GM18511 (cell line): ENCODE measurements at regions not wholly inside any gene's neighbourhood (a gene's known extent, or its start where the extent isn't known, plus 50 kb on each side); places are given as distances from the start of the nearest gene placed in this dataset.

Experiments
- ATAC-seq: cut with Tn5 transposase; IDR thresholded peaks from one replicate; pipeline ENCODE4 v1.9.1; 2021; ENCODE audit warnings: mild to moderate bottlenecking, moderate library complexity; ENCODE audit not compliant: unreplicated experiment

DNA sequence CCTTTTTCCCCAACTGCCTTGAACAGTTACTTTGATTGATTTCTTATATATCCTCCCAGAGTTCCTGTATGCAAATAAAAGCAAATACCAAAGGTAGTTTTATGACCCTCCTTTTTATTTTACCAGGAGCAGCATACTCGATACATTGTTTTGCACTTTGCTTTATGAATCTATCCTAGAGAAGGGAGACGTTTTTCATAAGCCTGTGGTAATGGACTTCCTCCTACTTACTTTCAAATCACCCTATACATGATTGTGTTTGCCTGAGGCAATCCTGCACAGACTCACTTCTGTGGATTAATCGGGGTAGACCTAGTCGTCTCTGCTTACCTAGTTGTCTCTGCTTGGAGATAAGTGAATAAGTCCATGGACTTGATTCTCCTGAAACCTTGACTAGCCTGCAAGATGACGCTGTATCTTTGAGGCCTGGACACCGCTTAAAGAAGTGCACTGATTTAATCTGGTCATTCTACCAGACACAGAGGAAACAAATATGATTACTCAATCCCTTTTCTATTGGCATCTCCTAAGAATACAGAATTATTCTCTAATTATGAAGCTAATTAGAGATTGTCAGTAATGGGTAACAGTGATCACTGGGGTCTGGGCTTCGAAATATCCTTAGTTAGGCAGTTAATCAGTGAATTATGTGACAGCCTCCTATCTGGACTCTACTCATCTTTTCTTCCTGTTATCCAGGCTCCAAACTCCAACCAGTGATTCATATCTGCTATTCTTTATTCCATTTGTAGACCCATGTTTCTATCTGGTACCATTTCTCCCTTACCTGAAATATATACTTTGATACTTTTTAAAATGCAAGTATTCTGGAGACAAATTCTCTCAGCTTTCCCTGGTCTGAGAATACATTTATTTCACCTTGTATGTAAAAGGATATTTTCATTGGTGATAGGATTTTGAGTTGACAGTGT lies 447.4 kb upstream of the TRIB2 start:
- no peak for ATAC-seq

DNA sequence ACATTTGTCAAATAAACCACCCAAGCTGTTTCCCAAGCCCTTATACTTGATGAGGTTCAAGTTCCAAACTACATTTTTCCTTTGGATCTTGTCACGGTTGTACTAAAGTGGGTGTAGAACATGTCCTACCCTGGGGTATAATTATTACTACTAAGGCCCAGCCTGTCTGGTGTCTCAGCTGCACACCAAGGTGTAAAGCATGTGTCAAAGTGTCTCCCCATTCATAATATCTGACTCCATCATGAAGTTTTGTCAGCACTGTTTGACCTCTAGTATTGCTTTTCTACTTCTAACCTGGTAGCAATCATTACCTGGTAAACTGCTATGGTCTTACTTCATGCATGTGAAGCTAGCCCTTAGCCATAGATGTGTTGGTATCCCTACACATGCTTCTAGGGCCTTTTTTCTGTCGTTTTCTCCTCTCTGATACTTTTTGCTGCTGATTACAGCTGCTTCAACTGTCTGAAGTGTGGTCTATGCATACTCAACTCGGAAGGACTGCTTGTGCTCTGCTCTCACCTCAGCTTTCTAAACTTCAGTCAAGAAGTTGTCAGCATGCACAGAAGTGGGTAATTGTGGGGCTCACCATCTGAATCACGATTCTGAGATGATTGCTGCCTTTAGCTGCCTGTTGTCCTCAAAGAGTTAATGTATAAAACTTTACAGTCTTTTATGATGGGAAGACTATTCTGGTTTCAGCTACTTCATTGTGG lies 445.7 kb upstream of the TRIB2 start:
- ATAC-seq: no peak

DNA sequence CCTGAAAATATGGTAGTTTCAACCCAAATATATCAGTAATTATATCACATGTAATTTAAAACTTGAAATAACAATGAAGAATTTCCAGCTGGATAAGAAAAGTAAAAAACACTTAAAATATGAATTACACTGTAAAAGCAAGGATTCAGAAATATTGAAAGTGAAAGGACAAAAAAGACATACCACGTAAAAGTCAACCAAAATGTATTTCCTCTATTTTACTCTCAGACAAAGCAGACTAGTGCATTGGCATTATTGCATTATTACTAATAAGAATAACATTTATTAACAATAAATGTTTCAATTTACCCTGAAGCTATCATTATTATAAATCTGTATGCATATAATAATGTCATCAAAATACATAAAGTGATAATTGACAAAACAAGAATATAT lies 445.1 kb upstream of the TRIB2 start:
- no peak for ATAC-seq

DNA sequence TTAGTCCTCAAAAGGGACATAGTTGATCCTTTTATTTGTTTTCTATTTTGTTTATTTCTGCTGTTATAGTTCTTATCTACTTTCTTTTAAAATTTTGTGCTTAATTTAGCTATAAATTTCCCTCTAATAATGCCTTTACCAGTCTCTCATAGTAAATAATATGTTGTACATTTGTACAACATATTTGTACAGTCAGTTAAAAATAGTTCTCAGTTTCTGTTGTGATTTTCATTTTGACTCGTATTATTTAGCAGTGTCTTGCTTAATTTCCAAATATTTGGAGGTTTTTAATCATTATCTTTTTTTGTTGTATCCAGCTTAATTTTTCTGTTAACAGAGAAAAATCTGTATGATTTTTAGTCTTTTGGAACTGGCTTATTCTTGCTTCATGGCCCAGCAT lies 443.6 kb upstream of the TRIB2 start:
- ATAC-seq: peak; percentile 59

DNA sequence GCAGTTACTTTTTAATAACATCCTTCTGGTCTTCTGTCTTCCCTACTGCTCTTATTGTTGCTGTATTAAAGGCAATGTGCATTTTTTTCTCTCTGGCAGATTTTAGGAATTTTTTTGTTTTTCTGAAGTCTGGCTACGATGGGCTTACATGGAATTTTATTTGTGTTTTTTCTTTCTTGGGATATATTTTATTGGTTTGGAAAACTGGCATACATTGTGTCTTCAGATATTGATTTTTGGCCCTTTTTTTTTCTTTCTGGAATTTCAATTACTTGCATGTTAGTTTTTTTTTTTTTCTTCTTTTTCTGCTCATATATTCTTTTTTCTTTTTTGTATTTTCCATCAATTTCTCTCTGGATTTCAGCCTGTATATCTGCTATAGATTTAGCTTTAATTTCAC lies 442.1 kb upstream of the TRIB2 start:
- no peak for ATAC-seq

DNA sequence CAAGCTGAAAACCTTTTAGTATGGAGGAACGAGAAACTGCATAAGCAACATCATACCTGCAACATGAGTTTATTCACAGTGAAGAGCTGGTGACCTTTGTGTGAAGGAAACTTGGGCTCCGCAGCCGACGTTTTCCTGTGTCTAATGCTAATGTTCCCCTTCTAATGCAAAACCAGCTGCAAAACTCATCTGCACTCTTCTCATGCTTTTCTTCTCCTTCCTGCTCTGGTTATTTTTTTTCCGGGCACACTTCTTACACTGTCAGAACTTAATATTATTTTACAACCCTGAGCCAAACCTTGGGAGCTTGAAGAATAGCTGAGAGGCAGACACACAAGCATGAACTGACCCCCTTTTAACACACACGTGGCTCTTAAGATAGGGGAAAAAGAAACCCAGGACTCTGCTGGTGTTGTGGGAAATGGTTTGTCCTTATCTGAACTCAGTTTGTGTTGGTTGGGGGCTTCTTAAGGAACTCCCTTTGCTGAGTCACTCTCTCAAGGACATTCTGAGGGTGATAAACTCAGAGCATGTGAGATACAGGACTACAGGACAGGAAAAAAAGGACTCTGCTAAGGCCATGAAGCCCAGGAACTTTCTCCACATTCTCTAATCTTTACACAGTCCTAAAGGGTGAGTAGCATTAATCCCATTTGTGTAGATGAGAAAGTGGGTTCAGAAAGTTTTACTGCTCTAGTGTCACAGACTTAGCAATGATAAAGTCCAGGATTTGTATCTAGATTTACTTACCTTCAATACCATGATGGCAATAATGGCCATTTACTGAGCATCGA lies 439.3 kb upstream of the TRIB2 start:
- no peak for ATAC-seq

DNA sequence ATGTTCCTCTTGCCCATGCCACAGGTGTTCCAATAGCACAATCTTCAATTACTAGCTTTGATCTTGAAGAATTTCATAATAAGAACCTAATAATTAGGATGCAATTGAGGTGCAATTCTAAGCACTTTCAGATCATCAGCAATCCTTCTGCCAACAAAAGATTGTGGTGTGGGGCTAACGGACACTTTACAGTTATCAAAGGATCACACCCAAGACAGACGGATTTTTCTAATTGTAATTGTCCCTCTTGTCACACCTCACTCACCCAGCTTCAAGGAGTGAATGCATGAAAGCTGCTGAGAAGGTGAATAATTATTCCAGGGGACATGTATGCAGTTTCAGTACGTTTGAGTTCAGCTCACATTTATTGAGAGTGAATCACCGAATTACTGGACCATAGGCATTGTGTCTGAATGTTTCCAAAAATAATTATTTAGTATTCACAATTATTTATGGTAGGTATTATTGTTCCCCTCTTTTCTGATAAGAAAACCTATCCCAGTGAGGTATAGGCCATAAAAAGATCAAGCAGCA lies 438.5 kb upstream of the TRIB2 start:
- ATAC-seq: no peak

DNA sequence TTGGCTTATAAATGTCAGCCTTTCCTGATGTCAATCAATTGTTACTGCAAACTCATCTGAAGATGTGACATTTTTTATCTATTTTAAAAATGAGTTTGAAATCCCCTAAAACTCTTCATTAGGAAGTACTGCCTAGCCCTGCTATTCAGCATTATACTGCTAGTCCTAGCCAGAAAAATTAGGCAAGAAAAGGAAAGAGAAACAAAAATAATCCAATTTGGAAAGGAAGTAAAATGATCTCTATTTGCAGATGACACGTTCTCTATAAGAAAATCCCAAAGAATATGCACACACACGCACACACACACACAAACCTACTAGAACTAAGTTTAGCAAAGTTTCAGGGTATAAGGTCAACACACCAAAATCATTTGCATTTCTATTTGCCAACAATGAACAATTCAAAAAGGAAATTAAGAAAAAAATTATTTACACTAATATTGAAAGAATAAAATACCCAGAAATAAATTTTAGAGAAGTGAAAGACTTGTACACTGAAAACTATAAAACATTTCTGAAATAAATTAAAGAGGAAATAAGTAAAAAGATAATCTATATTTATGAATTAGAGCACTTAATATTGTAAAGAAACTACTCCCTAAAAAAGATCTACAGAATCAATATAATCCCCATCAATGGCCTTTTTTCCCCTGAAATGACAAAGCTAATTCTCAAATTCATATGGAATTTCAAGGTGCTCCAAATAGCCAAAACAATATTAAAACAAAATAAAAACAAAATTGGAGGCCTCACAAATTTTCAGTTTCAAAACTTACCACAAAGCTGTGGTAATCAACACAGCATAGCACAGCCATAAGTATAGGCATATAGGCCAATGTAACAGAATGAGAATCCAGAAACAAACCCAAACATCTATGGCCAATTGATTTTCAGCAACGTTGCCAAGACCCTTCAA lies 433.7 kb upstream of the TRIB2 start:
- peak; percentile 96 for ATAC-seq

DNA sequence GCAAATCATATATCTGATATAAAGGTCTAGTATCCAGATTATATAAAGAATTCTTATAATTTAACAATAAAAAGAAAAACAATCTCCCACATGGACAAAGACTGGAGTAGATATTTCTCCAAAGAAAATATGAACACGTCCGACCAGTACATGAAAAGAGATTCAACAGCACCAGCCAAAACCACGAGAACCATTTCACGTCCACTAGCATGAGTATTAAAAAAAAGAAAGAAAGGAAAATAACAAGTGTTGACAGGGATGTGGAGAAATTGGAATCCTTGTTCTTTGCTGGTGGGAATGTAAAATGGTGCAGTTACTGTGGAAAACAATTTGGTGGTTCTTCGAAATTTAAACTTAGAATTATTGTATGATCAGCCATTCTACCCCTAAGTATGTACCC lies 432.7 kb upstream of the TRIB2 start:
- ATAC-seq: no peak

DNA sequence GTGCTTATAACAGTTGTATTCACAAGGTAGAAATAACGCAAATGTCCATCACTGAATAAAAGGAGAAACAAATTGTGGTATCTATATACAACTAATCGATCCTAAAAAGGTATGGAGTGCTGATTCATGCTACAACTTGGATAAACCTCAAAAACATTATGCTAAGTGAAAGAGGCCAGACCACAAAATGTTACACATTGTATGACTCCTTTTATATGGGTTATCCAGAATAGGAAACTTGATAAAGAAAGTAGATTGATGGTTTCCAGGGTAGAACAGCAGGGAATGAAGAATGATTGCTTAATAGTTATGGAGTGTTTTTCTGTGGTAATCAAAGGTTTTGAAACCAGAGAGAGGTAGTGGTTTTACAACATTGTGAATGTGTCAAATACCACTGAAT lies 432.2 kb upstream of the TRIB2 start:
- no peak for ATAC-seq

DNA sequence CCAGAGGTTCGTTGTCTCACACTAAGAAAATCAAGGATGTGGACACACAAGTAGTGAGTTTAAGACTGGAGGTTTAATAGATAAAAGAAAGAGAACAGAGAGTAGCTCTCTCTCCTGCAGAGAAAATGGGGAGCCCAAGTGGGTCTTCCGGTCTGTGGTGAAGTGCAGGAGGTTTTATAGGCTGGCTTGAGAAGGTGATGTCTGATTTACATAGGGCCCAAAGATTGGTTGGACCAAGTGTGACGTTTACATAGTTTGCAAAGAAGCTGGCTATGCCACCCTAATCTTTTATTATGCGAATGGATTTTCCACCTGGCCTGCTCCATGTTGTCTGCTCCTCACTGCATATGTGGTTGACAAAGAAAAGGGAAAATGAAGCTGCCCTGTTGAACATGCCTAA lies 430.4 kb upstream of the TRIB2 start:
- ATAC-seq: no peak

DNA sequence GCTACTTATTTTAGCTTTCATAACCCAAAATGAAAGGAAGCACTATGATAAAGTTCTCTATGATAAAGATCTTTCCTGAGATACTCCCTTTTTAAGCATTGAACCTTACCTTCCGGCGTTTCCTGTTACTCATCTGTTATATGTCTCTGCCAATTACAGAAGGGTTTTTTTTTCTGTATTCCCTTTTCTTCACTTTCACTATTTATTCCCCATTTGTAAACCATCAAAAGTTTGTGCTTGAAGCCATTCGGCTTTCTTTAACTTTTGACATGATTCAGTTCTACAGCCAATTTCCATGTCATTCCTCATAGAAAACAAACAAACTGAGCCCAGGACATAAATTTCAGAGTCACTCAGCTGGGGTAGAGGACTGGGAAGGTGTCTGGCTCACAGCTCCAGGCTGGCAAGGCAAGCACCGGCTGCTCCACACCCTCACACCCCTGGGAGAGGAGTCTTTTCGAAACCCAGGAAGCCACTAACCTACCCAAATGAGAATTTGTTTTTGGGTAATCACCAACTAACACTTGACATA lies 429.4 kb upstream of the TRIB2 start:
- ATAC-seq: no peak

DNA sequence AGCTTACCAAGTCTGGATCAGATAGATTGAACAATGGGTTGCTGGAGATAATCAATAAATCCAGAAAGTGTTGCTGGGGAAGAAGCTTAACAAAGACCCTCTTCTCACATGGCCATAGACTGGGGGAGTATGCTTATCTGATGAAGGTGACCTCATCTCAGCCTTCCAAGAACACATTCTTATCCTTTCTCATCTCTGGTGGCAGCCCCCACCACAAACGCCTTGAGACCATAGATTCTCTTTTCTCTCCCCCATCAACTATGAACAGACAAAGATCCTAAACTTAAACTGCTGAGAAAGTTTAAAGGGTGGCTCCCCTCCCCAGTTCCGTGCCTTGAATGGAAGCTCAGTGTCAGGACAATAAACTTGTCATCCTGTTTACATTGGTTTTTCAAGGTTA lies 428.7 kb upstream of the TRIB2 start:
- ATAC-seq: no peak

DNA sequence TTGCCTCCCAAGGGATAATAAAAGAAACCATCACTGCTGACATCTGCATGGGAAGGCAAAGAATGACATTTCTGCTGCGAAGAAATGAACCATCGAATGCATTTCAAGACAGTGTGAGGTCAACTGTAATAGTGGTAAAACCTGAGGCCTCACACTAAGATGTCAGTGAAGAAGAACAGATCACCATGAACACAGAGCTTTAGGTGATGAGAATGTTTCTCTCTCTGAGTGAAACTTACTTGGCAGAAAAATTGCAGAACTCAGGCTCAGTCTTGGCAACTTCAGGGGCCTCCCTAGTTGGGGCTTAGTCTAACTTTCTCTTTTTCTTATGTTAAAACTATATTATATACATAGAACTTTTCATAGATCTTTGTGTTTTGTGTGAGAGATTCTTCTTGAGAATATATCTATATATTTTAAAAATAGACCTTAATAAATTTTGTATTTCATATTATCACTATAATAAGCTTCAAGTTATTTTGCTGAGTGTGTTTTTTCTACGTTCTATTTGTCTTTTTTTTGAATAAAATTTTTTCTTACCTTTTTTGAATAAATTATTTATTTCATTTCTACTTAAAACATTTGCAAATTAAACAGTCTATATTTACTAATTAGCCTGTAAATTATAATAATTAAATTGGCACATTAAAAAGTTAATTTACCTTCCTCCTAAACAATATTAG lies 427.5 kb upstream of the TRIB2 start:
- ATAC-seq: no peak

DNA sequence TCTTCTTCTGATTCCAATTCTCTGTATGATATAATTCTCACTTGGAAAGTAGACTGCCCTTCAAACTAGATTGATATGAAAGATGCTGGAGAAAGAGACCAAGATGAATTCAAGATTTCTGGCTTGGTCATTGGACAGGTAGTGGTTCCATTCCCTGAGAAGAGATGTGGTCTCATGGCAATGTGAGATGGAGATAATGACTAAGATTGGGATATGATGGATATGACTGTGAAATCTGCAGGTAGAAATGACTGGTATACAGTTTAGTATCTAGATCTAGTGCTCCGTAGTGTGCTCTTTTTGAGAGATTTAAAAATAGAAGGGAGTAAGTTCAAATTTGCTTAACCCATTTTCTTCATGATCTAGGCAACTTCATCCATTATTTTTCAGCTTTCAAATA lies 425.4 kb upstream of the TRIB2 start:
- ATAC-seq: no peak

DNA sequence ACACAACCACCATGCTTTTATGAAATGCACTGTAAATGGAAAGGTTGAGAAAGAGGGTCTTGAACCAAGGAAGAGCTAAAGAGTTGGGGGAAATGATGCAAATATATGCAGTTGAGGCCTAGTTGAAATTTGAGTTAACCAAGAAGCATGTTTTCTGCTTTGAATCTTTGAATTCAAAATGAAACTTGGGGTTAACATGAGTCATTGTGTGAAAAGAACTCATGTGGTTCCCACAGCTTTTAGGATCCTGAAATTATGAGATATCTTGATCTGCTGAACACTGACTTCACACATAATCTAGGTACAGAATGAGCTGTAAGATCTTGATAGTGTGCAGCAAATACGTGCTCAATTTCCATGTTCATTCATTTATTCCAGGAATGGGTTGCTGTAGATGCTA lies 422.9 kb upstream of the TRIB2 start:
- peak; percentile 98 for ATAC-seq

DNA sequence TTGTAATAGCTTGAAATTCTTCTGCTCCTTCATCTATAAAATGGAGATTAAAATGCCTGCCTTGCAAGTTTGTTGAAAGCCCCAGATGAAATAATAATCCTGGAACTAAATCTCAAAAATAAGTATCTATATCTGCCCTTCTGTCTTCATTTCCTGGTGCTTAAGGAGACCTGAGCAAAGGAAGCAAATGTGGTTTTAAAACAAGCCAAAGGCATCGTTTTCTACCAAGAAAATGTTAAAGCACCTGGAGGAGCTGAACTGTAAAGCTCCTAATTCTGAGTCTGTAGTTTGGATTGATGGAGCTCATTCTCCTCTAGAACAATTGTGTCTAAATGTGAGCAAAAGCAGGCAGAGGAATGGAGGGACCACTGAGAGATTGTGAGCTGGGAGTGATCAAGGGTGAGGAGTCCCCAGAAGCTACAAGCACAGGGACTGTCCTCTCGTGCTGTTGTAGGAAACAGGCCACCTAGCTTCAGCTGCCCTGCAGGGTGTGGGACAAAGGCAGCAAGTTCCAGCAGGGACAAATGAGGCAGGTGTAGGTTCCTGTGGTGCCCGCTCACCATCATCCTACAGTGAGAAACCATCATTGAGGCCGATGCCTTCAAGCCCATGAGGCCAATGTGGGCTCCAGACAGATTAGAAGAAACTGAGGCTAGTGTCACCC lies 420.7 kb upstream of the TRIB2 start:
- no peak for ATAC-seq

DNA sequence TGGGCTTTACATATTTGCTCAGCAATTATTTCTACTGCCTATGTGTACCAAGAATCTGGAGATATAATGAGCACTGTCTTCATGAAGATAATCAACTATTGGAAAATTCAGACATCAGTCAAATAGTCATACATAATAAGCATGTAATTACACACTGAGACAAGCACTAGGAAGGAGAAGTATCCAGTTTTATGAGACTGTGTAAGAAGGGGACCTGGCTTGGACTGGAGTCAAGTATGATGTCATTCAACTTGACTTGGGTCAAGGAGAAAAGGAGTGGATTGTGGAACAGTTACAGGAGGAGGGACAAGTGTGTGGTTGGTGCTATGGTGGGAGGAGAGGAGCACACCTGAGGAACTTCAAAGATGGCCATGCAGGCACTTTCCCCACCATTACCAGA lies 419.8 kb upstream of the TRIB2 start:
- no peak for ATAC-seq

DNA sequence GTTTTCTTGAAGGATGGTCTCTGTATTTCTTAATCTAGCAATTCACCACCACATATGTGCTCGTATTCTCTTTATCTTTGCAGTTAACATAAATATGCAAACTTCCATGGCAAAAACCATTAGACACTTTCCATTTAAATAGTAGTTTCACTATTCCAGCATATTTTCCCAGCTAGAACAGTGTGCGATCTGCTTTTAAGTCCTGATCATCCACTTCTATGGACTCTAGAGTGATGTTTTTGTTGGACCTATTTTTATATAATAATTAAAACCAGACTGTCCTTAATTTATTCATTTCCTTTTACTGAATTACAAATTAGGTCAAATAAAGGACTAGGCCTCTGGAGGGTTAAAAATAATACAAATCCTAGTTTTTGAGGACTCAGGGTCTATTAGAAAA lies 418.4 kb upstream of the TRIB2 start:
- no peak for ATAC-seq
